ENCODE measurements at regions not wholly inside any gene's neighbourhood (a gene's known extent, or its start where the extent isn't known, plus 50 kb on each side); places are given as distances from the start of the nearest gene placed in this dataset.

- no TSS peak for BruUV-seq (replicated peaks)
- CTCF ChIA-PET, result interaction anchor here (1.1 kb wide), 1 partner anchor 22 kb away, joined by 5 read pairs; no protein-coding TSS in a partner anchor
- H3K36me3 Mint-ChIP-seq (ENCODE audit: insufficient read depth, unreplicated experiment), result no peaks in the 10 kb centered on the region
- H3K27me3 Mint-ChIP-seq (ENCODE audit: insufficient read depth, unreplicated experiment), result no peaks in the 10 kb centered on the region
- POLR2A ChIA-PET, result no interaction called here
- H3K27ac Mint-ChIP-seq (ENCODE audit: low read depth, unreplicated experiment), result no peak overlapping the region
- no peak for DNase-seq (ENCODE audit: unreplicated experiment)
- H3K4me3 Mint-ChIP-seq (ENCODE audit: unreplicated experiment), result no peak overlapping the region
- intact Hi-C loops (cut with micrococcal nuclease), result no loop called here
- H3K9me3 Mint-ChIP-seq (ENCODE audit: unreplicated experiment), result peaks cover 3% of the 10 kb centered on the region
- no peak for TF ChIP-seq CTCF (IDR thresholded peaks at IDR 0.05; ENCODE audit: unreplicated experiment)
- H3K4me1 Mint-ChIP-seq (ENCODE audit: insufficient read depth, unreplicated experiment), result no peaks in the 10 kb centered on the region
Observed at GRCh38 chr6:169022079-169022478, 231.6 kb downstream of the THBS2 start.

- no peak for TF ChIP-seq CTCF (IDR thresholded peaks at IDR 0.05; ENCODE audit: unreplicated experiment)
- DNase-seq (ENCODE audit: unreplicated experiment), result no peak
- ChIA-PET CTCF (interaction anchor here (0.6 kb wide), 1 partner anchor 116 kb away, joined by 4 read pairs; no protein-coding TSS in a partner anchor), POLR2A (no interaction called here)
- Mint-ChIP-seq H3K27me3 (ENCODE audit: insufficient read depth, unreplicated experiment) (no peaks in the 10 kb centered on the region), H3K4me1 (ENCODE audit: insufficient read depth, unreplicated experiment) (no peaks in the 10 kb centered on the region), H3K27ac (ENCODE audit: low read depth, unreplicated experiment) (no peak overlapping the region), H3K4me3 (ENCODE audit: unreplicated experiment) (no peak overlapping the region), H3K36me3 (ENCODE audit: insufficient read depth, unreplicated experiment) (no peaks in the 10 kb centered on the region), H3K9me3 (ENCODE audit: unreplicated experiment) (peaks cover 11% of the 10 kb centered on the region)
- intact Hi-C loops (cut with micrococcal nuclease), result no loop called here
- BruUV-seq (replicated peaks), result no TSS peak
Observed at GRCh38 chr6:169020821-169021220, 232.8 kb downstream of the THBS2 start.

GRCh38 chr6:169019727-169020491 is 233.7 kb downstream of the THBS2 start:
- peak; percentile 34 for DNase-seq (ENCODE audit: unreplicated experiment)
- TF ChIP-seq CTCF (IDR thresholded peaks at IDR 0.05; ENCODE audit: unreplicated experiment), result peak; percentile 15
- CTCF ChIA-PET, result interaction anchor here (0.6 to 0.7 kb wide), 2 partner anchors 16 to 116 kb away, joined by 4 to 5 read pairs; no protein-coding TSS in a partner anchor
- POLR2A ChIA-PET, result interaction anchor here (0.6 kb wide), 1 partner anchor 75 kb away, joined by 3 read pairs; no protein-coding TSS in a partner anchor
- no peak overlapping the region for H3K4me3 Mint-ChIP-seq (ENCODE audit: unreplicated experiment)
- H3K9me3 Mint-ChIP-seq (ENCODE audit: unreplicated experiment), result peaks cover 16% of the 10 kb centered on the region
- BruUV-seq (replicated peaks), result no TSS peak
- no peaks in the 10 kb centered on the region for H3K27me3 Mint-ChIP-seq (ENCODE audit: insufficient read depth, unreplicated experiment)
- intact Hi-C loops (cut with micrococcal nuclease), result no loop called here
- H3K36me3 Mint-ChIP-seq (ENCODE audit: insufficient read depth, unreplicated experiment), result no peaks in the 10 kb centered on the region
- H3K4me1 Mint-ChIP-seq (ENCODE audit: insufficient read depth, unreplicated experiment), result no peaks in the 10 kb centered on the region
- H3K27ac Mint-ChIP-seq (ENCODE audit: low read depth, unreplicated experiment), result no peak overlapping the region

- H3K9me3 Mint-ChIP-seq (ENCODE audit: unreplicated experiment), result peaks cover 16% of the 10 kb centered on the region
- no peak overlapping the region for H3K4me3 Mint-ChIP-seq (ENCODE audit: unreplicated experiment)
- DNase-seq (ENCODE audit: unreplicated experiment), result no peak
- no TSS peak for BruUV-seq (replicated peaks)
- ChIA-PET CTCF (interaction anchor here (1.2 kb wide), 1 partner anchor 126 kb away, joined by 3 read pairs; no protein-coding TSS in a partner anchor), POLR2A (interaction anchor here (0.6 kb wide), 2 partner anchors 51 to 76 kb away, joined by 3 read pairs; no protein-coding TSS in a partner anchor)
- H3K27me3 Mint-ChIP-seq (ENCODE audit: insufficient read depth, unreplicated experiment), result no peaks in the 10 kb centered on the region
- H3K27ac Mint-ChIP-seq (ENCODE audit: low read depth, unreplicated experiment), result no peak overlapping the region
- no peaks in the 10 kb centered on the region for H3K4me1 Mint-ChIP-seq (ENCODE audit: insufficient read depth, unreplicated experiment)
- intact Hi-C loops (cut with micrococcal nuclease), result no loop called here
- TF ChIP-seq CTCF (IDR thresholded peaks at IDR 0.05; ENCODE audit: unreplicated experiment), result no peak
- H3K36me3 Mint-ChIP-seq (ENCODE audit: insufficient read depth, unreplicated experiment), result no peaks in the 10 kb centered on the region
Observed at GRCh38 chr6:169019111-169019510, 234.5 kb downstream of the THBS2 start.

Measured in MCF 10A (cell line).